ENCODE measurements at regions not wholly inside any gene's neighbourhood (a gene's known extent, or its start where the extent isn't known, plus 50 kb on each side); places are given as distances from the start of the nearest gene placed in this dataset.

GRCh38 chr6:138007014-138007472 is 100.2 kb downstream of the PERP start:
- no peak for DNase-seq

GRCh38 chr6:138008791-138009190 is 98.4 kb downstream of the PERP start:
- no peak for DNase-seq

- DNase-seq = no peak
These were observed 95.8 kb downstream of the PERP start for GRCh38 chr6:138011413-138011812.

- no peak for DNase-seq
These were observed 94.5 kb downstream of the PERP start for GRCh38 chr6:138012682-138013081.

- DNase-seq = no peak
These were observed 93.3 kb downstream of the PERP start for GRCh38 chr6:138013959-138014358.

GRCh38 chr6:138017166-138017757 is 90.0 kb downstream of the PERP start:
- no peak for DNase-seq

GRCh38 chr6:138018297-138018696 is 88.9 kb downstream of the PERP start:
- no peak for DNase-seq

GRCh38 chr6:138025528-138025978 is 81.7 kb downstream of the PERP start:
- no peak for DNase-seq

- no peak for DNase-seq
These were observed 80.9 kb downstream of the PERP start for GRCh38 chr6:138026342-138026741.

GRCh38 chr6:138028893-138029292 is 78.3 kb downstream of the PERP start:
- DNase-seq = no peak

- DNase-seq = no peak
These were observed 76.3 kb downstream of the PERP start for GRCh38 chr6:138030872-138031271.

- no peak for DNase-seq
These were observed 75.8 kb downstream of the PERP start for GRCh38 chr6:138031417-138031816.

GRCh38 chr6:138031850-138032249 is 75.4 kb downstream of the PERP start:
- DNase-seq = no peak

- DNase-seq = no peak
These were observed 74.6 kb downstream of the PERP start for GRCh38 chr6:138032571-138032970.

- no peak for DNase-seq
These were observed 73.0 kb downstream of the PERP start for GRCh38 chr6:138034229-138034628.

GRCh38 chr6:138035070-138035469 is 72.1 kb downstream of the PERP start:
- no peak for DNase-seq

- DNase-seq = no peak
These were observed 71.1 kb downstream of the PERP start for GRCh38 chr6:138036111-138036510.

GRCh38 chr6:138037009-138037504 is 70.2 kb downstream of the PERP start:
- DNase-seq = no peak

- no peak for DNase-seq
These were observed 68.9 kb downstream of the PERP start for GRCh38 chr6:138038142-138038870.

Data from muscle of back (tissue), 3 donors.